GM12873 (cell line): ENCODE measurements at regions not wholly inside any gene's neighbourhood (a gene's known extent, or its start where the extent isn't known, plus 50 kb on each side); places are given as distances from the start of the nearest gene placed in this dataset.

Experiments
- TF ChIP-seq, protein P1 (sequence below): IDR thresholded peaks from 2 replicates; pipeline ENCODE4 v1.5.1; 2012; ENCODE audit warnings: low read depth, mild to moderate bottlenecking, moderate library complexity, low read length, control low read depth; ENCODE audit not compliant: insufficient read depth; ENCODE audit errors: missing control alignments

DNA sequence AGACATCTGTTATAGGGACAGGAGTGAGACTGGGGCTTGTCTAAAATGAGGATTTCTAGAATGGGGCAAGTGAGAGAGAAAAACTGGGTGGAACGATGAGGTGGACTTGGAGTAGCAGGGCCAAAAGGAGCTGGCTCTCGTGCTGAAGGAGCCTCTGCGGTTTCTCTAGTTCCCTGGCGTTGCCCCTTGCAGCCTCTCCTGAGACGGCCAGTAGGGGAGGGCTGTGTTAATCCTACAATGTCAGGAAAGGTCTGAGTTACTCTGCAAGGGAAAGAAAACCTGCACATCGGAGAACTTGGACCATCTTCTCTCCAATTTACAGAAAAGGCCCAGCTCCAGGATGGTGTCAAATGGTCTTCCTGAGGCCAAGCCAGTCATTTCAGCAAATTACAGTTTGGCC, 963.8 kb upstream of the FLRT2 start:
- TF ChIP-seq, protein P1, sequence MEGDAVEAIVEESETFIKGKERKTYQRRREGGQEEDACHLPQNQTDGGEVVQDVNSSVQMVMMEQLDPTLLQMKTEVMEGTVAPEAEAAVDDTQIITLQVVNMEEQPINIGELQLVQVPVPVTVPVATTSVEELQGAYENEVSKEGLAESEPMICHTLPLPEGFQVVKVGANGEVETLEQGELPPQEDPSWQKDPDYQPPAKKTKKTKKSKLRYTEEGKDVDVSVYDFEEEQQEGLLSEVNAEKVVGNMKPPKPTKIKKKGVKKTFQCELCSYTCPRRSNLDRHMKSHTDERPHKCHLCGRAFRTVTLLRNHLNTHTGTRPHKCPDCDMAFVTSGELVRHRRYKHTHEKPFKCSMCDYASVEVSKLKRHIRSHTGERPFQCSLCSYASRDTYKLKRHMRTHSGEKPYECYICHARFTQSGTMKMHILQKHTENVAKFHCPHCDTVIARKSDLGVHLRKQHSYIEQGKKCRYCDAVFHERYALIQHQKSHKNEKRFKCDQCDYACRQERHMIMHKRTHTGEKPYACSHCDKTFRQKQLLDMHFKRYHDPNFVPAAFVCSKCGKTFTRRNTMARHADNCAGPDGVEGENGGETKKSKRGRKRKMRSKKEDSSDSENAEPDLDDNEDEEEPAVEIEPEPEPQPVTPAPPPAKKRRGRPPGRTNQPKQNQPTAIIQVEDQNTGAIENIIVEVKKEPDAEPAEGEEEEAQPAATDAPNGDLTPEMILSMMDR: no peak

DNA sequence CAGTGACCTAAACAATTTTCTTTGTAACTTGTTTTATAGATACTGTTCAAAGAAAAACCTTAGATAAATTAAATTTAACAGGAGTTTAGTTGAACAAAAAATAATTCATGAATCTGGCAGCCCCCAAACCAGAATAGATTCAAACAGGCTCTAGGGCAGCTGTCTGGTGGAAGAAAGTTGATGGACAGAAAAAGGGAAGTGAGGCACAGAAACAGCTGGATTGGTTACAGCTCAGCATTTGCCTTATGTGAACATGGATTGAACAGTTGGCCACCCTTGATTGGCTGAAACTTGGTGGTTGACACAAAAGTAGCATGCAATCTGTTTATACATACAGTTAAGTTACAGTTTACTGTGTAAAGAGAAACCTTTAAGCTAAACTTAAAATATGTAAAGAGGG, 954.3 kb upstream of the FLRT2 start:
- TF ChIP-seq, protein P1: no peak

DNA sequence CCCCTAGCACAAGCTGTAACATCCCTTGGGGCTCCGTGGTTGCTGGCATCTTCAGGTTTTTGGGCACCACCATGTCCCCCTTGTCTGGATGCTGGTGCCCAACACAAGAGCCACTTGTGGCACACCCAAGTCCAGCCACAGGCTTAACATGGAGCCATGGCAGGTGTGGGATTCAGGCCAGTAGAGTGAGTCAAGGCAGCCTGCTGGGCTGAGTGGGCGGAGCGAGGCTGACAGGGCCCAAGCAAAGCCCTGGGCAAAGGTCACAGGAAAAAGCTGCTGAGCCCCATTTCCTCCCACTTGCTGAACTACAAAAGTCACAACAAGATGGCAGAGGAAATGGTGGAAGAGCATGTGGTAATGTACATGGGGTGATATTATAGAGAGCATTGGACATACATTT, 950.7 kb upstream of the FLRT2 start:
- TF ChIP-seq, protein P1: no peak

DNA sequence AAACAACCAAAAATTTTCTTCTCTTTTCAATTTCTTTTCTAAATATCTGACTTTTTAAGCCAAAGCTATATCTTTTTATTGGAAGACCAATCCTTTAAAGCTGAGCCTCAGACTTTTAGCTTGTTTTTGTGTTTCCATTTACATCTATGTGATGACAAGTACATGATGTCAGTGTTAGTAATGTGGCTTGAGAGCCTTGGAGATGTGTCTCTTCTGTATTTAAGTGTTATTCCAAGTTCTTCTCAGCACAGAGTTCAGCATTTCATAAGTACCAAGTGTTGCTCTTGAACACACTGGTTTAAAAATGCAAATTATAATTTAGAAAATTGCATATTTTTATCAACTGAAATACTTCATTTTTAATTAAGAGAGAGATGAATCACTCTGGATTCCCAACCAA, 948.9 kb upstream of the FLRT2 start:
- TF ChIP-seq, protein P1: no peak

DNA sequence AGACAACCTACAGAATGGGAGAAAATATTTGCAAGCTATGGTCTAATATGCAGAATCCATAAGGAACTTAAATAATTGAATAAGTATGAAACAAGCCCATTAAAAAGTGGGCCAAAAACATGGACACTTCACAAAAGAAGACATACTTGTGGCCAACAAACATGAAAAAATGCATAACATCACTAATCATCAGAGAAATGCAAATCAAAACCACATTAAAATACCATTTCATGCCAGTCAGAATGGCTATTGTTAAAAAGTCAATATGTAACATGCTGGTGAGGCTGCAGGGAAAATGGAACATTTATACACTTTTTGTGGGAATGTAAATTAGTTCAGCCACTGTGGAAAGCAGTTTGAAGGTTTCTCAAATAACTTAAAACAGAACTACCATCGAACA, 945.4 kb upstream of the FLRT2 start:
- TF ChIP-seq, protein P1: no peak

DNA sequence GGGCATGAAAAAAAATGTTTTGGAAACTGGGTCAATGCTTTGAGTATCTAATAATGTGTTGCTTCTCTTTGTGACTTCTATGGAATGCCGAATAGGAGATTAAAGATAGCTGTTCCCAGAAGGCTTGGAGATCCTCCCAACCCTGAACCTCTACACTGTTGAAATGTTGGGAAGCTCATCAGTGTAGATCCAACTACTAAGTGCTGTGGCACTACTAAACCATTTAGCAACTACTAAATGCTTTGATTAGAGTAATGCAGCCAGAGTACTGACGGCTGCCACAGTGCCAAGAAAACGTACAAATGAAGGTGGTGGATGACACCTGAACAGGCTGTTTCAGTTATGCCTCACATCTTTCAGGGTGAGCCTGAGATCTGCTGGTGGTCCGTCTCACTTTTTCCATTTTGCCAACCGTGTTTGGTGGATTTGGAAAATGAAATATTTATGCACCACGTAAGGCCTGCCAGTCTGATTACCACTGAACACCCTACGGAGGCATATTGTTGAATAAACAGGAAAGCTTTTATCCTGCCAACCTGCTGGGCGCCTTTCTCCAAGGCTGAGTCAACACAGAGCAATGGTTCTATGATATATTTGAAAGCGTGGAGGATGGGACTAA, 938.0 kb upstream of the FLRT2 start:
- TF ChIP-seq, protein P1: no peak

DNA sequence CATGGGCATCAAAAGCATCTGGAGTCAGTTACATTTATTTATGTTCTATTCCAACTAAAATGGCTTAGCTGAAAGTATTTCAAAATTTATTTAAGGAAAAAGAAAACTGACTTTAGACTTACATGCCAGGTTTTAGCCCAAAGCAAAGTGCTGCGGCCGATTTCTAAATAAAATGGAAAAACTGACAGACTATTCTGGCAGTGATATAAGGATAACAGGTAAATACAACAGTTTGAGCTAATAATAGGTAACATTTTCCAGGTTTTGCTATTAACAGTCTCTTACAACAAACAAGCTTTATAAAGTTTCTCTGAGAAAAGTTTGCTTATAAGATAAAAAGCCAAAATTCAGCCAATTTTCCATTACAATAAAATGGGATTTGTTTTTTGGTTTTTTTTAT, 937.2 kb upstream of the FLRT2 start:
- TF ChIP-seq, protein P1: no peak
